ENCODE measurements at regions not wholly inside any gene's neighbourhood (a gene's known extent, or its start where the extent isn't known, plus 50 kb on each side); places are given as distances from the start of the nearest gene placed in this dataset.

DNA sequence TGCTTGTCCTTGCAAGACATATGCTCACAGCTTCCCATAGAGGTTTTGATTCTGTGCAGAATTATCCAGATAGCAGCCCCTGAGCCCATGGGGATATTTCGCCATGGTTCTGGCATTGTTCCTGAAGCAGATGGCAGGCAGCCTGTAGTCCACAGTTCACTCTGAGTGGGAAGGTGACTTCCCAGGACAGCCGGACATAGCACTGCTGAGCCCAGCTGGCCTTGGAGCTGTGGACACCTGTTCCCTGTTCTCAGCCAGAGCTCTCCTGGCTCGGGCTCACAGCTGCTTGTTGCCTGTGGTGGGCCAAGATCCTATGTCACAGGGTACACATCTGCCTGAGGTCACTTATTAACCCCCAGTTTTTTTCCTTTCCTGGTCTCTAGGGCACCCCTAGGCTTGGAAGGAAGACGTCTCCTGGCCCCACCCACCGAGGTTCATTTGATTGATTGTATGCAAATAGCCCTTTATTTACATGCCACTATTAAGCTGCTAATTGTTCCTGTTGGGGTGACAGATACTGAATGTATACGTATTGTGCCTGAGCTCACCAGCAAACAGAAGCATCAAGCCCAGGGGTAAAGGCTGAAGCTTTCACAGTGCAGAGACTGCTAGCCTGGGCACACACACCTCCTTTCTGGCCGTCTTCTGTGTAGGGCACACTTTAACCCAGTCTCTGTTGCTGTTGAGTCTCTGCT, 96.6 kb upstream of the DMRT1 start:
- intact Hi-C loops (cut with micrococcal nuclease) (no loop called here), dilution Hi-C loops (cut with MboI; ENCODE audit: extremely low pct_ligation_motif_present, low sequenced_read_pairs) (no loop called here)
- H3K36me3 ChIP-seq (ENCODE audit: control insufficient read depth in 2 of 2, extremely low read depth in 1 of 2, insufficient read depth in 2 of 2, low read length in 2 of 2): peaks cover 41 to 53% of the 10 kb centered on the region in 2 experiments
- H3K9ac ChIP-seq (replicated peaks; ENCODE audit: extremely low read depth, insufficient read depth, low read length): no peak overlapping the region
- FAIRE-seq (no peak), DNase-seq (ENCODE audit: low read depth, low spot score) (no peak)
- no peaks in the 10 kb centered on the region for H4K20me1 ChIP-seq (replicated peaks; ENCODE audit: control insufficient read depth, extremely low read depth, insufficient read depth, low read length)
- H2AFZ ChIP-seq (ENCODE audit: low read depth, low read length): no peak overlapping the region
- H3K9me1 ChIP-seq (replicated peaks; ENCODE audit: control insufficient read depth, extremely low read depth, insufficient read depth, low read length): no peaks in the 10 kb centered on the region
- no TSS peak for BruUV-seq (replicated peaks)
- H3K27me3 ChIP-seq (ENCODE audit: control insufficient read depth in 2 of 2, insufficient read depth in 2 of 2, low read length in 2 of 2): no peaks in the 10 kb centered on the region
- H3K4me1 ChIP-seq (ENCODE audit: control insufficient read depth, extremely low read depth, insufficient read depth, low read length): no peaks in the 10 kb centered on the region
- POLR2A ChIA-PET: no interaction called here
- TF ChIP-seq JUN (IDR thresholded peaks at IDR 0.05; ENCODE audit: borderline replicate concordance, insufficient read depth, insufficient read length, low read depth) (no peak), GATA2 (IDR thresholded peaks at IDR 0.05; ENCODE audit: insufficient read depth, insufficient read length, low read depth, low read length) (no peak), FOS (IDR thresholded peaks at IDR 0.05; ENCODE audit: borderline replicate concordance, insufficient read depth, low read length) (no peak)
- TF ChIP-seq, protein P1, sequence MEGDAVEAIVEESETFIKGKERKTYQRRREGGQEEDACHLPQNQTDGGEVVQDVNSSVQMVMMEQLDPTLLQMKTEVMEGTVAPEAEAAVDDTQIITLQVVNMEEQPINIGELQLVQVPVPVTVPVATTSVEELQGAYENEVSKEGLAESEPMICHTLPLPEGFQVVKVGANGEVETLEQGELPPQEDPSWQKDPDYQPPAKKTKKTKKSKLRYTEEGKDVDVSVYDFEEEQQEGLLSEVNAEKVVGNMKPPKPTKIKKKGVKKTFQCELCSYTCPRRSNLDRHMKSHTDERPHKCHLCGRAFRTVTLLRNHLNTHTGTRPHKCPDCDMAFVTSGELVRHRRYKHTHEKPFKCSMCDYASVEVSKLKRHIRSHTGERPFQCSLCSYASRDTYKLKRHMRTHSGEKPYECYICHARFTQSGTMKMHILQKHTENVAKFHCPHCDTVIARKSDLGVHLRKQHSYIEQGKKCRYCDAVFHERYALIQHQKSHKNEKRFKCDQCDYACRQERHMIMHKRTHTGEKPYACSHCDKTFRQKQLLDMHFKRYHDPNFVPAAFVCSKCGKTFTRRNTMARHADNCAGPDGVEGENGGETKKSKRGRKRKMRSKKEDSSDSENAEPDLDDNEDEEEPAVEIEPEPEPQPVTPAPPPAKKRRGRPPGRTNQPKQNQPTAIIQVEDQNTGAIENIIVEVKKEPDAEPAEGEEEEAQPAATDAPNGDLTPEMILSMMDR (IDR thresholded peaks at IDR 0.05; ENCODE audit: extremely low read depth in 1 of 2, insufficient read depth in 1 of 2, low read depth in 1 of 2, low read length in 2 of 2): no peak
- TF ChIP-seq, protein P2, sequence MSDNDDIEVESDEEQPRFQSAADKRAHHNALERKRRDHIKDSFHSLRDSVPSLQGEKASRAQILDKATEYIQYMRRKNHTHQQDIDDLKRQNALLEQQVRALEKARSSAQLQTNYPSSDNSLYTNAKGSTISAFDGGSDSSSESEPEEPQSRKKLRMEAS (IDR thresholded peaks at IDR 0.05; ENCODE audit: insufficient read depth, insufficient read length): no peak
- no peak overlapping the region for H3K27ac ChIP-seq (ENCODE audit: insufficient read depth, low read depth, low read length)
- H3K79me2 ChIP-seq (ENCODE audit: control insufficient read depth, insufficient read depth, low read length): no peaks in the 10 kb centered on the region
- H3K9me3 ChIP-seq (replicated peaks; ENCODE audit: control insufficient read depth, insufficient read depth, low read length): no peaks in the 10 kb centered on the region
- no peak overlapping the region for H3K4me3 ChIP-seq (replicated peaks in 1 of 3; ENCODE audit: insufficient read depth in 1 of 3, low read depth in 1 of 3, low read length in 3 of 3)
- CTCF ChIA-PET: interaction anchor here (0.5 to 1.1 kb wide), 3 partner anchors 9 to 61 kb away, joined by 3 read pairs; no protein-coding TSS in a partner anchor
- no peak overlapping the region for H3K4me2 ChIP-seq (ENCODE audit: insufficient read depth, low read length)

Data from endothelial cell of umbilical vein (primary cell).